ENCODE measurements at regions not wholly inside any gene's neighbourhood (a gene's known extent, or its start where the extent isn't known, plus 50 kb on each side); places are given as distances from the start of the nearest gene placed in this dataset.

- Histone ChIP-seq H4K20me1 (ENCODE audit: insufficient read depth, low read length) (no peaks in the 10 kb centered on the region), H3K4me2 (replicated peaks; ENCODE audit: extremely low read depth, low read length, poor library complexity, severe bottlenecking) (no peak overlapping the region), H3K36me3 (replicated peaks in 1 of 2; ENCODE audit: control insufficient read depth in 1 of 2, insufficient read depth in 2 of 2, low read length in 2 of 2) (no peaks in the 10 kb centered on the region), H3K4me1 (ENCODE audit: control insufficient read depth in 1 of 2, insufficient read depth in 2 of 2, low read length in 2 of 2) (no peaks in the 10 kb centered on the region), H3K9me3 (replicated peaks in 1 of 2; ENCODE audit: control insufficient read depth in 1 of 2, insufficient read depth in 1 of 2, low read length in 2 of 2) (no peaks in the 10 kb centered on the region), H2AFZ (ENCODE audit: insufficient read depth, low read depth, low read length, poor library complexity, severe bottlenecking) (no peak overlapping the region), H3K4me3 (replicated peaks in 1 of 3; ENCODE audit: low read depth in 2 of 3, low read length in 3 of 3) (no peak overlapping the region), H3K27me3 (ENCODE audit: control insufficient read depth in 2 of 2, insufficient read depth in 2 of 2, low read length in 2 of 2) (no peaks in the 10 kb centered on the region), H3K9ac (ENCODE audit: insufficient read depth, low read length, poor library complexity, severe bottlenecking) (no peak overlapping the region), H3K27ac (ENCODE audit: low read depth in 1 of 2, low read length in 2 of 2) (no peak overlapping the region), H3K79me2 (ENCODE audit: insufficient read depth, low read length) (no peaks in the 10 kb centered on the region)
- H3K4me3 Mint-ChIP-seq, result no peak overlapping the region
- H3K36me3 Mint-ChIP-seq, result no peaks in the 10 kb centered on the region
- peaks cover 0 to 1% (median 0%) of the 10 kb centered on the region in 7 donors for H3K9me3 Mint-ChIP-seq
- peaks cover 0 to 2% (median 0%) of the 10 kb centered on the region in 3 donors for H3K27me3 Mint-ChIP-seq (ENCODE audit: low read depth in 3 of 3)
- no peaks in the 10 kb centered on the region for H3K4me1 Mint-ChIP-seq
- DNase-seq, result no peak
- WGBS (ENCODE audit: insufficient coverage), result no CpG with 5 or more reads among the region's 3 CpGs
- intact Hi-C loops (cut with micrococcal nuclease), result no loop called here
- no peak for TF ChIP-seq CTCF (IDR thresholded peaks at IDR 0.05)
- no peak overlapping the region for H3K27ac Mint-ChIP-seq
These were observed 70.5 kb upstream of the CPSF6 start for GRCh38 chr12:69168828-69169227.

GRCh38 chr12:69170293-69170692 is 69.1 kb upstream of the CPSF6 start:
- Mint-ChIP-seq H3K27me3 (ENCODE audit: low read depth in 3 of 3) (peaks cover 0 to 3% (median 0%) of the 10 kb centered on the region in 3 donors), H3K9me3 (peaks cover 0 to 2% (median 0%) of the 10 kb centered on the region in 7 donors), H3K27ac (no peak overlapping the region), H3K36me3 (no peaks in the 10 kb centered on the region), H3K4me1 (no peaks in the 10 kb centered on the region), H3K4me3 (no peak overlapping the region)
- Histone ChIP-seq H4K20me1 (ENCODE audit: insufficient read depth, low read length) (no peaks in the 10 kb centered on the region), H3K79me2 (ENCODE audit: insufficient read depth, low read length) (no peaks in the 10 kb centered on the region), H3K27ac (ENCODE audit: low read depth in 1 of 2, low read length in 2 of 2) (no peak overlapping the region), H3K9me3 (replicated peaks in 1 of 2; ENCODE audit: control insufficient read depth in 1 of 2, insufficient read depth in 1 of 2, low read length in 2 of 2) (no peaks in the 10 kb centered on the region), H3K36me3 (replicated peaks in 1 of 2; ENCODE audit: control insufficient read depth in 1 of 2, insufficient read depth in 2 of 2, low read length in 2 of 2) (no peaks in the 10 kb centered on the region), H3K4me3 (replicated peaks in 1 of 3; ENCODE audit: low read depth in 2 of 3, low read length in 3 of 3) (no peak overlapping the region), H3K4me1 (ENCODE audit: control insufficient read depth in 1 of 2, insufficient read depth in 2 of 2, low read length in 2 of 2) (no peaks in the 10 kb centered on the region), H2AFZ (ENCODE audit: insufficient read depth, low read depth, low read length, poor library complexity, severe bottlenecking) (no peak overlapping the region), H3K27me3 (ENCODE audit: control insufficient read depth in 2 of 2, insufficient read depth in 2 of 2, low read length in 2 of 2) (no peaks in the 10 kb centered on the region), H3K4me2 (replicated peaks; ENCODE audit: extremely low read depth, low read length, poor library complexity, severe bottlenecking) (no peak overlapping the region), H3K9ac (ENCODE audit: insufficient read depth, low read length, poor library complexity, severe bottlenecking) (no peak overlapping the region)
- no peak for TF ChIP-seq CTCF (IDR thresholded peaks at IDR 0.05)
- WGBS (ENCODE audit: insufficient coverage), result 68% methylated on average over 2 of the region's 4 CpGs
- intact Hi-C loops (cut with micrococcal nuclease), result no loop called here
- DNase-seq, result no peak

All from CD14-positive monocyte (primary cell).